Mesothelial cell of epicardium (in vitro differentiated cells): ENCODE measurements at regions not wholly inside any gene's neighbourhood (a gene's known extent, or its start where the extent isn't known, plus 50 kb on each side); places are given as distances from the start of the nearest gene placed in this dataset.

Source experiments
- DNase-seq, 2 experiments: peaks; one replicate each; pipeline ENCODE4 v3.0.0; 2021; ENCODE audit warnings: low spot score in 2 of 2; ENCODE audit not compliant: unreplicated experiment in 2 of 2
- H3K27ac Mint-ChIP-seq: 2 replicates; pipeline ENCODE4 v1.8.0; 2021; ENCODE audit warnings: mixed read lengths
- H3K27me3 Mint-ChIP-seq: 2 replicates; pipeline ENCODE4 v1.8.0; 2021; ENCODE audit warnings: low read depth, mixed read lengths
- H3K36me3 Mint-ChIP-seq: 2 replicates; pipeline ENCODE4 v1.8.0; 2021; ENCODE audit warnings: mixed read lengths
- H3K4me1 Mint-ChIP-seq: 2 replicates; pipeline ENCODE4 v1.8.0; 2021; ENCODE audit warnings: mixed read lengths
- H3K4me3 Mint-ChIP-seq: 2 replicates; pipeline ENCODE4 v1.8.0; 2021; ENCODE audit warnings: mild to moderate bottlenecking, moderate library complexity, mixed read lengths
- H3K9me3 Mint-ChIP-seq: 2 replicates; pipeline ENCODE4 v1.8.0; 2021; ENCODE audit warnings: mixed read lengths
- TF ChIP-seq, protein P1 (sequence below): fragments of 200-600 bp; sonication (generic); IDR thresholded peaks from one replicate; pipeline ENCODE4 v1.5.0; 2021; ENCODE audit warnings: antibody characterized with exemption; ENCODE audit not compliant: unreplicated experiment

- Mint-ChIP-seq H3K4me3 (no peak overlapping the region), H3K36me3 (no peaks in the 10 kb centered on the region), H3K27me3 (peaks cover 1% of the 10 kb centered on the region), H3K27ac (no peak overlapping the region), H3K9me3 (peaks cover 11% of the 10 kb centered on the region), H3K4me1 (no peaks in the 10 kb centered on the region)
- TF ChIP-seq, protein P1, sequence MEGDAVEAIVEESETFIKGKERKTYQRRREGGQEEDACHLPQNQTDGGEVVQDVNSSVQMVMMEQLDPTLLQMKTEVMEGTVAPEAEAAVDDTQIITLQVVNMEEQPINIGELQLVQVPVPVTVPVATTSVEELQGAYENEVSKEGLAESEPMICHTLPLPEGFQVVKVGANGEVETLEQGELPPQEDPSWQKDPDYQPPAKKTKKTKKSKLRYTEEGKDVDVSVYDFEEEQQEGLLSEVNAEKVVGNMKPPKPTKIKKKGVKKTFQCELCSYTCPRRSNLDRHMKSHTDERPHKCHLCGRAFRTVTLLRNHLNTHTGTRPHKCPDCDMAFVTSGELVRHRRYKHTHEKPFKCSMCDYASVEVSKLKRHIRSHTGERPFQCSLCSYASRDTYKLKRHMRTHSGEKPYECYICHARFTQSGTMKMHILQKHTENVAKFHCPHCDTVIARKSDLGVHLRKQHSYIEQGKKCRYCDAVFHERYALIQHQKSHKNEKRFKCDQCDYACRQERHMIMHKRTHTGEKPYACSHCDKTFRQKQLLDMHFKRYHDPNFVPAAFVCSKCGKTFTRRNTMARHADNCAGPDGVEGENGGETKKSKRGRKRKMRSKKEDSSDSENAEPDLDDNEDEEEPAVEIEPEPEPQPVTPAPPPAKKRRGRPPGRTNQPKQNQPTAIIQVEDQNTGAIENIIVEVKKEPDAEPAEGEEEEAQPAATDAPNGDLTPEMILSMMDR: no peak
- DNase-seq: no peak
These were observed 215.1 kb upstream of the CPEB2 start for GRCh38 chr4:14787221-14787620.

- H3K27me3 Mint-ChIP-seq: peaks cover 1% of the 10 kb centered on the region
- no peaks in the 10 kb centered on the region for H3K4me1 Mint-ChIP-seq
- no peaks in the 10 kb centered on the region for H3K36me3 Mint-ChIP-seq
- DNase-seq: no peak
- TF ChIP-seq, protein P1: no peak
- no peak overlapping the region for H3K27ac Mint-ChIP-seq
- peaks cover 11% of the 10 kb centered on the region for H3K9me3 Mint-ChIP-seq
- no peak overlapping the region for H3K4me3 Mint-ChIP-seq
These were observed 214.4 kb upstream of the CPEB2 start for GRCh38 chr4:14787894-14788293.

- no peaks in the 10 kb centered on the region for H3K4me1 Mint-ChIP-seq
- TF ChIP-seq, protein P1: no peak
- no peak overlapping the region for H3K27ac Mint-ChIP-seq
- H3K9me3 Mint-ChIP-seq: peaks cover 35% of the 10 kb centered on the region
- no peak overlapping the region for H3K4me3 Mint-ChIP-seq
- no peaks in the 10 kb centered on the region for H3K36me3 Mint-ChIP-seq
- no peak for DNase-seq
- H3K27me3 Mint-ChIP-seq: no peaks in the 10 kb centered on the region
These were observed 211.8 kb upstream of the CPEB2 start for GRCh38 chr4:14790494-14790893.

- H3K27me3 Mint-ChIP-seq: no peaks in the 10 kb centered on the region
- no peak for DNase-seq
- H3K27ac Mint-ChIP-seq: no peak overlapping the region
- no peaks in the 10 kb centered on the region for H3K4me1 Mint-ChIP-seq
- peaks cover 49% of the 10 kb centered on the region for H3K9me3 Mint-ChIP-seq
- no peak overlapping the region for H3K4me3 Mint-ChIP-seq
- H3K36me3 Mint-ChIP-seq: no peaks in the 10 kb centered on the region
- TF ChIP-seq, protein P1: no peak
These were observed 209.5 kb upstream of the CPEB2 start for GRCh38 chr4:14792702-14793227.

DNA sequence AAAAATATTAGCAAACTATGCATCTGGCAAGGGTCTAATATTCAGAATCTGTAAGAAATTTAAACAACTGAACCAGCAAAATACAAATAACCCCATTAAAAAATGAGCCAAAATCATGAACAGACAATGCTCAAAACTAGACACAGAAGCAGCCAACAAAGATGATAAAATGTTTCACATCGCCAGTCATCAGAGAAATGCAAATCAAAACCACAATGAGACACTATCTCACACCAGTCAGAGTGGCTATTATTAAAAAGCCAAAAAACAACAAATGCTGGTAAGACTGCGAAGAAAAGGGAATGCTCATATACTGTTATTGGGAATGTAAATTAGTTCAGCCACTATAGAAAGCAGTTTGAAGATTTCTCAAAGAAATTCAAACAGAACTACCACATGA lies 201.3 kb upstream of the CPEB2 start:
- no peaks in the 10 kb centered on the region for H3K4me1 Mint-ChIP-seq
- peaks cover 4% of the 10 kb centered on the region for H3K27me3 Mint-ChIP-seq
- TF ChIP-seq, protein P1: no peak
- H3K9me3 Mint-ChIP-seq: peaks cover 30% of the 10 kb centered on the region
- H3K27ac Mint-ChIP-seq: no peak overlapping the region
- no peak overlapping the region for H3K4me3 Mint-ChIP-seq
- H3K36me3 Mint-ChIP-seq: no peaks in the 10 kb centered on the region
- DNase-seq: no peak

DNA sequence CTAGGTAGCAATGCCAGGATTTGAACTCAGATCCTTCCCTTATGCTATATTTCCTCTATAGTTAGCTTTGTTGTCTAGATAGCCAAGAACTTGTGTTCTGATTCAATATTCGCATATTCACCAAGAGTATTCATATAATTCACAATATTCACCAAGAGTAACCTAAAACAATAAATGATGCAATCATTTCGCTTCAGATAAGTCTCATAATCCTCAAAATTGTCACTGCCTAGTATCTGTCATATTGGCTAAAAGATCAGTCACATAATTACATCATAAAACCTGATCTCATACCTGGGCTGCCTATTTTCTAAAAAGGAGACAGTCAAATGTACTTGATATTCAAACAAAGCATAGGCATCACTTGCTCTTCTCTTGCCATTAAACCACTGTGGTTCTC lies 199.7 kb upstream of the CPEB2 start:
- Mint-ChIP-seq H3K27me3 (peaks cover 4% of the 10 kb centered on the region), H3K36me3 (no peaks in the 10 kb centered on the region), H3K4me1 (no peaks in the 10 kb centered on the region), H3K4me3 (no peak overlapping the region), H3K9me3 (peaks cover 22% of the 10 kb centered on the region), H3K27ac (no peak overlapping the region)
- no peak for DNase-seq
- TF ChIP-seq, protein P1: no peak
